Loucy (cell line): ENCODE measurements at regions not wholly inside any gene's neighbourhood (a gene's known extent, or its start where the extent isn't known, plus 50 kb on each side); places are given as distances from the start of the nearest gene placed in this dataset.

ENCODE experiments used
- H2AFZ ChIP-seq: fragments of 200-600 bp; sonication (generic); 2 replicates; pipeline ENCODE4 v1.6.0; 2016; ENCODE audit warnings: antibody characterized with exemption, mild to moderate bottlenecking, low read length, moderate library complexity
- H3F3A ChIP-seq: fragments of 200-600 bp; 2 replicates; pipeline ENCODE4 v1.6.0; 2016; ENCODE audit warnings: antibody characterized with exemption, low read depth, mild to moderate bottlenecking
- H3K27me3 ChIP-seq: fragments of 200-600 bp; sonication (generic); 2 replicates; pipeline ENCODE4 v1.6.1; 2014; ENCODE audit warnings: low read length, mild to moderate bottlenecking; ENCODE audit not compliant: insufficient read depth, poor library complexity, severe bottlenecking
- H3K36me3 ChIP-seq: fragments of 200-600 bp; sonication (generic); 2 replicates; pipeline ENCODE4 v1.6.1; 2016; ENCODE audit warnings: low read length; ENCODE audit not compliant: insufficient read depth
- H3K4me1 ChIP-seq: fragments of 200-600 bp; sonication (generic); 2 replicates; pipeline ENCODE4 v1.5.1; 2014; ENCODE audit warnings: low read length, mild to moderate bottlenecking; ENCODE audit not compliant: insufficient read depth, poor library complexity, severe bottlenecking
- H3K4me2 ChIP-seq: fragments of 200-600 bp; sonication (generic); 2 replicates; pipeline ENCODE4 v1.6.0; 2014; ENCODE audit warnings: antibody characterized with exemption, low read length, low read depth, mild to moderate bottlenecking; ENCODE audit not compliant: poor library complexity, severe bottlenecking
- H3K4me3 ChIP-seq: fragments of 200-600 bp; sonication (generic); 2 replicates; pipeline ENCODE4 v1.5.1; 2014; ENCODE audit warnings: low read length, mild to moderate bottlenecking, mixed read lengths; ENCODE audit not compliant: poor library complexity, severe bottlenecking
- H3K79me2 ChIP-seq: fragments of 200-600 bp; sonication (generic); 2 replicates; pipeline ENCODE4 v1.6.1; 2014; ENCODE audit warnings: low read length; ENCODE audit not compliant: insufficient read depth
- H3K9ac ChIP-seq: fragments of 200-600 bp; sonication (generic); 2 replicates; pipeline ENCODE4 v1.6.0; 2014; ENCODE audit warnings: mild to moderate bottlenecking, low read depth, low read length, moderate library complexity; ENCODE audit not compliant: poor library complexity, severe bottlenecking
- H3K9me2 ChIP-seq: fragments of 200-600 bp; sonication (generic); replicated peaks from 2 replicates; pipeline ENCODE4 v1.6.1; 2016; ENCODE audit warnings: low read depth, low read length, mixed read lengths
- H3K9me3 ChIP-seq: fragments of 200-600 bp; sonication (generic); 2 replicates; pipeline ENCODE4 v1.6.1; 2014; ENCODE audit warnings: mild to moderate bottlenecking, antibody characterized with exemption, low read length, low read depth; ENCODE audit not compliant: insufficient read depth
- H4K20me1 ChIP-seq: fragments of 200-600 bp; sonication (generic); 2 replicates; pipeline ENCODE4 v1.6.0; 2014; ENCODE audit warnings: antibody characterized with exemption, low read length, mild to moderate bottlenecking; ENCODE audit not compliant: insufficient read depth, poor library complexity, severe bottlenecking
- EZH2phosphoT487 ChIP-seq: fragments of 200-600 bp; IDR thresholded peaks from 2 replicates; pipeline ENCODE4 v1.6.1; 2018; ENCODE audit warnings: antibody characterized with exemption, mild to moderate bottlenecking, moderate library complexity, borderline replicate concordance
- TF ChIP-seq, protein P1 (sequence below): fragments of 200-600 bp; sonication (generic); conservative IDR thresholded peaks from 2 replicates; pipeline ENCODE4 v1.5.1; 2014; ENCODE audit warnings: mild to moderate bottlenecking, antibody characterized with exemption, low read length

- Histone ChIP-seq H3K4me2 (no peak overlapping the region), H4K20me1 (no peaks in the 10 kb centered on the region), H3K9me3 (no peaks in the 10 kb centered on the region), H3K27me3 (no peaks in the 10 kb centered on the region), H3K36me3 (no peaks in the 10 kb centered on the region), H3K9me2 (no peaks in the 10 kb centered on the region), H3K79me2 (no peaks in the 10 kb centered on the region), H3K4me3 (no peak overlapping the region), H3F3A (no peaks in the 10 kb centered on the region), H2AFZ (no peak overlapping the region), H3K9ac (no peak overlapping the region), H3K4me1 (peaks cover 5% of the 10 kb centered on the region)
- TF ChIP-seq, protein P1, sequence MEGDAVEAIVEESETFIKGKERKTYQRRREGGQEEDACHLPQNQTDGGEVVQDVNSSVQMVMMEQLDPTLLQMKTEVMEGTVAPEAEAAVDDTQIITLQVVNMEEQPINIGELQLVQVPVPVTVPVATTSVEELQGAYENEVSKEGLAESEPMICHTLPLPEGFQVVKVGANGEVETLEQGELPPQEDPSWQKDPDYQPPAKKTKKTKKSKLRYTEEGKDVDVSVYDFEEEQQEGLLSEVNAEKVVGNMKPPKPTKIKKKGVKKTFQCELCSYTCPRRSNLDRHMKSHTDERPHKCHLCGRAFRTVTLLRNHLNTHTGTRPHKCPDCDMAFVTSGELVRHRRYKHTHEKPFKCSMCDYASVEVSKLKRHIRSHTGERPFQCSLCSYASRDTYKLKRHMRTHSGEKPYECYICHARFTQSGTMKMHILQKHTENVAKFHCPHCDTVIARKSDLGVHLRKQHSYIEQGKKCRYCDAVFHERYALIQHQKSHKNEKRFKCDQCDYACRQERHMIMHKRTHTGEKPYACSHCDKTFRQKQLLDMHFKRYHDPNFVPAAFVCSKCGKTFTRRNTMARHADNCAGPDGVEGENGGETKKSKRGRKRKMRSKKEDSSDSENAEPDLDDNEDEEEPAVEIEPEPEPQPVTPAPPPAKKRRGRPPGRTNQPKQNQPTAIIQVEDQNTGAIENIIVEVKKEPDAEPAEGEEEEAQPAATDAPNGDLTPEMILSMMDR = no peak
- no peak for TF ChIP-seq EZH2phosphoT487
Observed at GRCh38 chr4:22233230-22233629, 282.6 kb downstream of the ADGRA3 start.

GRCh38 chr4:22220965-22221364, 272.4 kb upstream of the KCNIP4 start:
- Histone ChIP-seq H3K9ac (no peak overlapping the region), H3K79me2 (no peaks in the 10 kb centered on the region), H3K9me3 (no peaks in the 10 kb centered on the region), H3K27me3 (no peaks in the 10 kb centered on the region), H3F3A (no peaks in the 10 kb centered on the region), H2AFZ (no peak overlapping the region), H4K20me1 (no peaks in the 10 kb centered on the region), H3K36me3 (no peaks in the 10 kb centered on the region), H3K4me2 (no peak overlapping the region), H3K9me2 (no peaks in the 10 kb centered on the region), H3K4me3 (no peak overlapping the region), H3K4me1 (no peaks in the 10 kb centered on the region)
- TF ChIP-seq, protein P1 = no peak
- TF ChIP-seq EZH2phosphoT487 = no peak

DNA sequence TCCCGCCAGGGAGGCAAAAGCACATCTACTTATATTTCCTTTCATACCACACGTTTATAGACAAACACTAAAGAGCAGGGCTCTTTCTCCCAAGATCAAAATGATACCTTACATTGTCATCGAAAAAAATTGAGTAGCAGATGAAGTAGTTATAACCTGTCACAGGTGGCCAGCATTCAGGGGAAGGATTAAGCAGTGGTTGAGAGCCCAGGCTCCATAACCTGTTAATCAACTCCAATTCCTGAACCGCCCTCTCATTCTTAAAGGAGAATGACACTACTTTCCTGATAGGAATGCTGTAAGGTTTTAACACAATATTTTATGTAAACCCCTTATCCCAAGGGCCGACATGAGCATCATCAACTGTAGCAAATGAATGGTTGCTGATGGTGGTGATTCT, 268.9 kb upstream of the KCNIP4 start:
- Histone ChIP-seq H3K27me3 (no peaks in the 10 kb centered on the region), H3K4me2 (no peak overlapping the region), H3K36me3 (no peaks in the 10 kb centered on the region), H3K4me1 (no peaks in the 10 kb centered on the region), H3K4me3 (no peak overlapping the region), H3F3A (no peaks in the 10 kb centered on the region), H3K9me3 (no peaks in the 10 kb centered on the region), H3K9ac (no peak overlapping the region), H4K20me1 (no peaks in the 10 kb centered on the region), H2AFZ (no peak overlapping the region), H3K9me2 (no peaks in the 10 kb centered on the region), H3K79me2 (no peaks in the 10 kb centered on the region)
- TF ChIP-seq EZH2phosphoT487 = no peak
- TF ChIP-seq, protein P1 = no peak
